ENCODE measurements at regions not wholly inside any gene's neighbourhood (a gene's known extent, or its start where the extent isn't known, plus 50 kb on each side); places are given as distances from the start of the nearest gene placed in this dataset.

DNA sequence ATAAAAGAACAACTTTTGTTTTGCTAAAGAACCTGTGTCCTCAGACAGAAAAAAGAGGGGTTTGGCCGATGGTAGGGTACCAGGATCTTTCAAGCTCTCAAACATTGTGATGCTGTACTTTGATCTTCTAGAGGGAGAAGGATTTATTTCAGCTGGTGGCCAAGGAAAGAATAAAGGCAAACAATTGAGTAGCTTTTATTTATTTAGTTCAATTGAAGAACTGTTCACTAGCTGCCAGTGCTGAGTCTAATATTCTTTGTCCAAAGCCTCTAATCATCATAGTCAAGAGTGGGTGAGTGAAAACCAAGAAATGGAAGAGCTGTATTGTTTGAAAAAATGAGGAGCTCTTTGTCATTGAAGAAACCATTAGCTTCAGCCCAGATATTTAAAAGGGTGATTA, 138.4 kb downstream of the FAT3 start:
- no peaks in the 10 kb centered on the region for H3K4me1 ChIP-seq (ENCODE audit: control insufficient read depth in 4 of 4, insufficient read depth in 4 of 4, low read length in 3 of 4)
- no peak for DNase-seq (ENCODE audit: low spot score)
- H3K9me3 ChIP-seq (ENCODE audit: control insufficient read depth in 4 of 4, low read length in 3 of 4) = no peaks in the 10 kb centered on the region
- H3K9ac ChIP-seq (ENCODE audit: low read depth in 1 of 2, low read length in 2 of 2) = no peak overlapping the region
- no peak overlapping the region for H3K4me3 ChIP-seq (ENCODE audit: low read depth in 1 of 3, low read length in 3 of 3)
- no peak overlapping the region for H3K27ac ChIP-seq (ENCODE audit: low read depth in 1 of 2, low read length in 2 of 2)
- WGBS = 77% methylated on average over 1 of the region's 1 CpG
- H3K36me3 ChIP-seq (ENCODE audit: control insufficient read depth in 4 of 4, insufficient read depth in 3 of 4, low read depth in 1 of 4, low read length in 3 of 4) = no peaks in the 10 kb centered on the region
- no peaks in the 10 kb centered on the region for H3K27me3 ChIP-seq (ENCODE audit: control insufficient read depth in 4 of 4, insufficient read depth in 4 of 4, low read length in 3 of 4)
- TF ChIP-seq REST (IDR thresholded peaks at IDR 0.05) = no peak
- no peak for TF ChIP-seq HNF4A (conservative IDR thresholded peaks at IDR 0.05)
- no peak for TF ChIP-seq ZBTB33 (IDR thresholded peaks at IDR 0.05)
- TF ChIP-seq, protein P1, sequence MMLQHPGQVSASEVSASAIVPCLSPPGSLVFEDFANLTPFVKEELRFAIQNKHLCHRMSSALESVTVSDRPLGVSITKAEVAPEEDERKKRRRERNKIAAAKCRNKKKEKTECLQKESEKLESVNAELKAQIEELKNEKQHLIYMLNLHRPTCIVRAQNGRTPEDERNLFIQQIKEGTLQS (IDR thresholded peaks at IDR 0.05) = no peak
- TF ChIP-seq, protein P2, sequence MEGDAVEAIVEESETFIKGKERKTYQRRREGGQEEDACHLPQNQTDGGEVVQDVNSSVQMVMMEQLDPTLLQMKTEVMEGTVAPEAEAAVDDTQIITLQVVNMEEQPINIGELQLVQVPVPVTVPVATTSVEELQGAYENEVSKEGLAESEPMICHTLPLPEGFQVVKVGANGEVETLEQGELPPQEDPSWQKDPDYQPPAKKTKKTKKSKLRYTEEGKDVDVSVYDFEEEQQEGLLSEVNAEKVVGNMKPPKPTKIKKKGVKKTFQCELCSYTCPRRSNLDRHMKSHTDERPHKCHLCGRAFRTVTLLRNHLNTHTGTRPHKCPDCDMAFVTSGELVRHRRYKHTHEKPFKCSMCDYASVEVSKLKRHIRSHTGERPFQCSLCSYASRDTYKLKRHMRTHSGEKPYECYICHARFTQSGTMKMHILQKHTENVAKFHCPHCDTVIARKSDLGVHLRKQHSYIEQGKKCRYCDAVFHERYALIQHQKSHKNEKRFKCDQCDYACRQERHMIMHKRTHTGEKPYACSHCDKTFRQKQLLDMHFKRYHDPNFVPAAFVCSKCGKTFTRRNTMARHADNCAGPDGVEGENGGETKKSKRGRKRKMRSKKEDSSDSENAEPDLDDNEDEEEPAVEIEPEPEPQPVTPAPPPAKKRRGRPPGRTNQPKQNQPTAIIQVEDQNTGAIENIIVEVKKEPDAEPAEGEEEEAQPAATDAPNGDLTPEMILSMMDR (IDR thresholded peaks at IDR 0.05; ENCODE audit: low read depth, low read length, missing input control) = no peak
- TF ChIP-seq GABPA (IDR thresholded peaks at IDR 0.05 in 1 of 2, conservative IDR thresholded peaks at IDR 0.05 in 1 of 2) = no peak
- TF ChIP-seq RAD21 (IDR thresholded peaks at IDR 0.05) = no peak
- TF ChIP-seq HNF4G (IDR thresholded peaks at IDR 0.05) = no peak
- TF ChIP-seq SP1 (IDR thresholded peaks at IDR 0.05) = no peak
- no peak for TF ChIP-seq JUND (IDR thresholded peaks at IDR 0.05)
- TF ChIP-seq TAF1 (conservative IDR thresholded peaks at IDR 0.05) = no peak
- no peak for TF ChIP-seq EGR1 (IDR thresholded peaks at IDR 0.05; ENCODE audit: low read depth in 2 of 2)
- TF ChIP-seq MAX (IDR thresholded peaks at IDR 0.05) = no peak
- no peak for TF ChIP-seq FOXA2 (IDR thresholded peaks at IDR 0.05)
- no peak for TF ChIP-seq NR2F2 (IDR thresholded peaks at IDR 0.05)
- TF ChIP-seq YY1 (IDR thresholded peaks at IDR 0.05) = no peak
- TF ChIP-seq RXRA (IDR thresholded peaks at IDR 0.05) = no peak
- no peak for TF ChIP-seq FOXA1 (IDR thresholded peaks at IDR 0.05)

Data from liver (tissue), 8 donors.